ENCODE measurements at regions not wholly inside any gene's neighbourhood (a gene's known extent, or its start where the extent isn't known, plus 50 kb on each side); places are given as distances from the start of the nearest gene placed in this dataset.

GRCh38 chr15:96230526-96231181, 99.8 kb upstream of the NR2F2 start:
- H3K4me1 ChIP-seq (ENCODE audit: insufficient read depth, insufficient read length), result no peaks in the 10 kb centered on the region
- no peak for DNase-seq (ENCODE audit: low read depth, low spot score)
- no peak overlapping the region for H3K9ac ChIP-seq (ENCODE audit: insufficient read length, low read depth)
- no peak overlapping the region for H3K4me3 ChIP-seq (ENCODE audit: insufficient read length, low read depth)
- H3K9me3 ChIP-seq (ENCODE audit: insufficient read depth, low read length), result no peaks in the 10 kb centered on the region
- no peaks in the 10 kb centered on the region for H3K27me3 ChIP-seq (ENCODE audit: insufficient read depth, insufficient read length)
- TF ChIP-seq ZNF274 (IDR thresholded peaks at IDR 0.05; ENCODE audit: low read depth, low read length) (no peak), YY1 (IDR thresholded peaks at IDR 0.05; ENCODE audit: insufficient read depth, insufficient read length) (no peak), SUZ12 (IDR thresholded peaks at IDR 0.05; ENCODE audit: extremely low read depth, insufficient read depth, insufficient read length) (no peak)
- H3K36me3 ChIP-seq (ENCODE audit: insufficient read depth, insufficient read length, low read length), result no peaks in the 10 kb centered on the region

- no peak for TF ChIP-seq YY1 (IDR thresholded peaks at IDR 0.05; ENCODE audit: insufficient read depth, insufficient read length)
- no peak for TF ChIP-seq ZNF274 (IDR thresholded peaks at IDR 0.05; ENCODE audit: low read depth, low read length)
- TF ChIP-seq SUZ12 (IDR thresholded peaks at IDR 0.05; ENCODE audit: extremely low read depth, insufficient read depth, insufficient read length), result no peak
- Histone ChIP-seq H3K4me3 (ENCODE audit: insufficient read length, low read depth) (no peak overlapping the region), H3K36me3 (ENCODE audit: insufficient read depth, insufficient read length, low read length) (no peaks in the 10 kb centered on the region), H3K9ac (ENCODE audit: insufficient read length, low read depth) (no peak overlapping the region), H3K27me3 (ENCODE audit: insufficient read depth, insufficient read length) (no peaks in the 10 kb centered on the region), H3K9me3 (ENCODE audit: insufficient read depth, low read length) (no peaks in the 10 kb centered on the region), H3K4me1 (ENCODE audit: insufficient read depth, insufficient read length) (no peaks in the 10 kb centered on the region)
- no peak for DNase-seq (ENCODE audit: low read depth, low spot score)
Observed at GRCh38 chr15:96232335-96232734, 98.2 kb upstream of the NR2F2 start.

- TF ChIP-seq YY1 (IDR thresholded peaks at IDR 0.05; ENCODE audit: insufficient read depth, insufficient read length) (no peak), SUZ12 (IDR thresholded peaks at IDR 0.05; ENCODE audit: extremely low read depth, insufficient read depth, insufficient read length) (no peak), ZNF274 (IDR thresholded peaks at IDR 0.05; ENCODE audit: low read depth, low read length) (no peak)
- Histone ChIP-seq H3K4me1 (ENCODE audit: insufficient read depth, insufficient read length) (no peaks in the 10 kb centered on the region), H3K9me3 (ENCODE audit: insufficient read depth, low read length) (no peaks in the 10 kb centered on the region), H3K27me3 (ENCODE audit: insufficient read depth, insufficient read length) (no peaks in the 10 kb centered on the region), H3K4me3 (ENCODE audit: insufficient read length, low read depth) (no peak overlapping the region), H3K9ac (ENCODE audit: insufficient read length, low read depth) (no peak overlapping the region), H3K36me3 (ENCODE audit: insufficient read depth, insufficient read length, low read length) (no peaks in the 10 kb centered on the region)
- no peak for DNase-seq (ENCODE audit: low read depth, low spot score)
Observed at GRCh38 chr15:96234109-96234892, 96.2 kb upstream of the NR2F2 start.

- Histone ChIP-seq H3K36me3 (ENCODE audit: insufficient read depth, insufficient read length, low read length) (no peaks in the 10 kb centered on the region), H3K9ac (ENCODE audit: insufficient read length, low read depth) (no peak overlapping the region), H3K4me3 (ENCODE audit: insufficient read length, low read depth) (no peak overlapping the region), H3K27me3 (ENCODE audit: insufficient read depth, insufficient read length) (no peaks in the 10 kb centered on the region), H3K9me3 (ENCODE audit: insufficient read depth, low read length) (no peaks in the 10 kb centered on the region; the same call in 1 of the 2 replicates), H3K4me1 (ENCODE audit: insufficient read depth, insufficient read length) (no peaks in the 10 kb centered on the region)
- DNase-seq (ENCODE audit: low read depth, low spot score), result no peak
- TF ChIP-seq ZNF274 (IDR thresholded peaks at IDR 0.05; ENCODE audit: low read depth, low read length) (no peak), SUZ12 (IDR thresholded peaks at IDR 0.05; ENCODE audit: extremely low read depth, insufficient read depth, insufficient read length) (no peak), YY1 (IDR thresholded peaks at IDR 0.05; ENCODE audit: insufficient read depth, insufficient read length) (no peak)
Observed at GRCh38 chr15:96237002-96237401, 93.5 kb upstream of the NR2F2 start.

GRCh38 chr15:96242761-96243160, 87.7 kb upstream of the NR2F2 start:
- H3K27me3 ChIP-seq (ENCODE audit: insufficient read depth, insufficient read length), result no peaks in the 10 kb centered on the region
- H3K9ac ChIP-seq (ENCODE audit: insufficient read length, low read depth), result no peak overlapping the region
- H3K4me3 ChIP-seq (ENCODE audit: insufficient read length, low read depth), result no peak overlapping the region
- H3K4me1 ChIP-seq (ENCODE audit: insufficient read depth, insufficient read length), result no peaks in the 10 kb centered on the region
- TF ChIP-seq SUZ12 (IDR thresholded peaks at IDR 0.05; ENCODE audit: extremely low read depth, insufficient read depth, insufficient read length), result no peak
- no peak for TF ChIP-seq ZNF274 (IDR thresholded peaks at IDR 0.05; ENCODE audit: low read depth, low read length)
- TF ChIP-seq YY1 (IDR thresholded peaks at IDR 0.05; ENCODE audit: insufficient read depth, insufficient read length), result no peak
- H3K9me3 ChIP-seq (ENCODE audit: insufficient read depth, low read length), result peaks cover 6% of the 10 kb centered on the region; the same call in 1 of the 2 replicates
- no peak for DNase-seq (ENCODE audit: low read depth, low spot score)
- H3K36me3 ChIP-seq (ENCODE audit: insufficient read depth, insufficient read length, low read length), result no peaks in the 10 kb centered on the region

GRCh38 chr15:96243701-96244100, 86.8 kb upstream of the NR2F2 start:
- Histone ChIP-seq H3K4me1 (ENCODE audit: insufficient read depth, insufficient read length) (no peaks in the 10 kb centered on the region), H3K9ac (ENCODE audit: insufficient read length, low read depth) (no peak overlapping the region), H3K9me3 (ENCODE audit: insufficient read depth, low read length) (peaks cover 6% of the 10 kb centered on the region; the same call in 1 of the 2 replicates), H3K27me3 (ENCODE audit: insufficient read depth, insufficient read length) (no peaks in the 10 kb centered on the region), H3K4me3 (ENCODE audit: insufficient read length, low read depth) (no peak overlapping the region), H3K36me3 (ENCODE audit: insufficient read depth, insufficient read length, low read length) (no peaks in the 10 kb centered on the region)
- TF ChIP-seq SUZ12 (IDR thresholded peaks at IDR 0.05; ENCODE audit: extremely low read depth, insufficient read depth, insufficient read length) (no peak), ZNF274 (IDR thresholded peaks at IDR 0.05; ENCODE audit: low read depth, low read length) (no peak), YY1 (IDR thresholded peaks at IDR 0.05; ENCODE audit: insufficient read depth, insufficient read length) (no peak)
- no peak for DNase-seq (ENCODE audit: low read depth, low spot score)

- Histone ChIP-seq H3K36me3 (ENCODE audit: insufficient read depth, insufficient read length, low read length) (no peaks in the 10 kb centered on the region), H3K4me1 (ENCODE audit: insufficient read depth, insufficient read length) (no peaks in the 10 kb centered on the region), H3K9me3 (ENCODE audit: insufficient read depth, low read length) (peaks cover 6% of the 10 kb centered on the region; the same call in 1 of the 2 replicates), H3K9ac (ENCODE audit: insufficient read length, low read depth) (no peak overlapping the region), H3K27me3 (ENCODE audit: insufficient read depth, insufficient read length) (no peaks in the 10 kb centered on the region), H3K4me3 (ENCODE audit: insufficient read length, low read depth) (no peak overlapping the region)
- TF ChIP-seq SUZ12 (IDR thresholded peaks at IDR 0.05; ENCODE audit: extremely low read depth, insufficient read depth, insufficient read length), result no peak
- no peak for TF ChIP-seq YY1 (IDR thresholded peaks at IDR 0.05; ENCODE audit: insufficient read depth, insufficient read length)
- no peak for TF ChIP-seq ZNF274 (IDR thresholded peaks at IDR 0.05; ENCODE audit: low read depth, low read length)
- no peak for DNase-seq (ENCODE audit: low read depth, low spot score)
Observed at GRCh38 chr15:96245252-96245651, 85.2 kb upstream of the NR2F2 start.
